ENCODE measurements at regions not wholly inside any gene's neighbourhood (a gene's known extent, or its start where the extent isn't known, plus 50 kb on each side); places are given as distances from the start of the nearest gene placed in this dataset.

DNA sequence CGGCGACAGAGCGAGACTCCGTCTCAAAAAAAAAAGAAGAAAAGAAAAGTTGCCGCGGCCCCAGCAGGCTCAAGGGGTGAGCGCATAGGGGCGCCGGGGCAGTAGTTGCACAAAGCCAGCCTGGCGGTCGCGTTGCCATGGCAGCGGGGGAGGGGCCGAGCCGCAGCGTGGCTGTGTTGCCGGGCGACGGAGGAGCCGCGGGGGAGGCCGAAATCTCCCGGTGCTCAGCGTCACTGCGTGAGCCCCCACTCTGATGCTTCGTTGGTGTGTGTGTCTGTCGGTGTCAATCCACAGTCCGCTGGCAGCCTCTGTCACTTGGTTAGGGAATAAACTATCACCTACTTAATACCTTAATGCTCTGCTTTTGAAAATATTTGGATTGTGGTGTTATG is 82.9 kb upstream of the C1QTNF9B start:
- TF ChIP-seq, protein P1, sequence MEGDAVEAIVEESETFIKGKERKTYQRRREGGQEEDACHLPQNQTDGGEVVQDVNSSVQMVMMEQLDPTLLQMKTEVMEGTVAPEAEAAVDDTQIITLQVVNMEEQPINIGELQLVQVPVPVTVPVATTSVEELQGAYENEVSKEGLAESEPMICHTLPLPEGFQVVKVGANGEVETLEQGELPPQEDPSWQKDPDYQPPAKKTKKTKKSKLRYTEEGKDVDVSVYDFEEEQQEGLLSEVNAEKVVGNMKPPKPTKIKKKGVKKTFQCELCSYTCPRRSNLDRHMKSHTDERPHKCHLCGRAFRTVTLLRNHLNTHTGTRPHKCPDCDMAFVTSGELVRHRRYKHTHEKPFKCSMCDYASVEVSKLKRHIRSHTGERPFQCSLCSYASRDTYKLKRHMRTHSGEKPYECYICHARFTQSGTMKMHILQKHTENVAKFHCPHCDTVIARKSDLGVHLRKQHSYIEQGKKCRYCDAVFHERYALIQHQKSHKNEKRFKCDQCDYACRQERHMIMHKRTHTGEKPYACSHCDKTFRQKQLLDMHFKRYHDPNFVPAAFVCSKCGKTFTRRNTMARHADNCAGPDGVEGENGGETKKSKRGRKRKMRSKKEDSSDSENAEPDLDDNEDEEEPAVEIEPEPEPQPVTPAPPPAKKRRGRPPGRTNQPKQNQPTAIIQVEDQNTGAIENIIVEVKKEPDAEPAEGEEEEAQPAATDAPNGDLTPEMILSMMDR (conservative IDR thresholded peaks at IDR 0.05; ENCODE audit: low read length) = no peak
- no peak for TF ChIP-seq EZH2phosphoT487 (IDR thresholded peaks at IDR 0.05; ENCODE audit: borderline replicate concordance)

All from Loucy (cell line).